ENCODE measurements at regions not wholly inside any gene's neighbourhood (a gene's known extent, or its start where the extent isn't known, plus 50 kb on each side); places are given as distances from the start of the nearest gene placed in this dataset.

- TF ChIP-seq CTCF (conservative IDR thresholded peaks at IDR 0.05 in 1 of 2, IDR thresholded peaks at IDR 0.05 in 1 of 2; ENCODE audit: low read depth in 1 of 2, low read length in 2 of 2) = no peak
- TF ChIP-seq EZH2 (IDR thresholded peaks at IDR 0.05; ENCODE audit: low read length, missing control alignments) = no peak
Measured at GRCh38 chr4:184896868-184897715, 71.3 kb upstream of the ACSL1 start.

Measured in fibroblast of lung (primary cell).